HFF-Myc (cell line): ENCODE measurements at regions not wholly inside any gene's neighbourhood (a gene's known extent, or its start where the extent isn't known, plus 50 kb on each side); places are given as distances from the start of the nearest gene placed in this dataset.

Source experiments
- DNase-seq: peaks from one replicate; pipeline ENCODE4 v3.0.0-alpha.2; 2011; ENCODE audit warnings: low read depth; ENCODE audit errors: extremely low read depth
- H3K4me3 ChIP-seq: replicated peaks from 2 replicates; pipeline ENCODE4 v1.5.1; 2011; ENCODE audit warnings: low read depth, mild to moderate bottlenecking, control low read depth, low read length
- TF ChIP-seq, protein P1 (sequence below): IDR thresholded peaks from 2 replicates; pipeline ENCODE4 v1.5.1; 2012; ENCODE audit warnings: mild to moderate bottlenecking, low read depth, low read length, control low read depth; ENCODE audit errors: missing control alignments

DNA sequence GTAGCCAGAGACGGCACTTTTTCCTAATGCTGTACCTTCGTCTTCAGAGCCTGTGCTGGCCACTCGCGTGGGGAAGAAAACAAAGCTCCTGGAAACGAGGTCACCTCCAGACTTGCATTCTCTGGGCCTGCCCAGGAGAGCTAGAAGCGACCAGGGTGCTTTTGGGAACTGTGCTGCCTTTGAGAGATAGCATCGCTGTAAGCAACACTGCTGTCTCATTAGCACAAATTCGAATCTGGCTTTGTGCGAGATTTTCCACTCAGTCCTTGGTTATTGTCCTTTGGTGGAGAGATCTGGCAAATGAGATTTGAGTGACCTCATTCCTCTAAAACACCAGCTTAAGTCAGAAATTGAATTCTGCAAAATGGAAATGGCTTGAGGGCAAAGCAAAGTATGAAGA is 66.1 kb upstream of the TLR3 start:
- H3K4me3 ChIP-seq: no peak overlapping the region
- DNase-seq: no peak
- TF ChIP-seq, protein P1, sequence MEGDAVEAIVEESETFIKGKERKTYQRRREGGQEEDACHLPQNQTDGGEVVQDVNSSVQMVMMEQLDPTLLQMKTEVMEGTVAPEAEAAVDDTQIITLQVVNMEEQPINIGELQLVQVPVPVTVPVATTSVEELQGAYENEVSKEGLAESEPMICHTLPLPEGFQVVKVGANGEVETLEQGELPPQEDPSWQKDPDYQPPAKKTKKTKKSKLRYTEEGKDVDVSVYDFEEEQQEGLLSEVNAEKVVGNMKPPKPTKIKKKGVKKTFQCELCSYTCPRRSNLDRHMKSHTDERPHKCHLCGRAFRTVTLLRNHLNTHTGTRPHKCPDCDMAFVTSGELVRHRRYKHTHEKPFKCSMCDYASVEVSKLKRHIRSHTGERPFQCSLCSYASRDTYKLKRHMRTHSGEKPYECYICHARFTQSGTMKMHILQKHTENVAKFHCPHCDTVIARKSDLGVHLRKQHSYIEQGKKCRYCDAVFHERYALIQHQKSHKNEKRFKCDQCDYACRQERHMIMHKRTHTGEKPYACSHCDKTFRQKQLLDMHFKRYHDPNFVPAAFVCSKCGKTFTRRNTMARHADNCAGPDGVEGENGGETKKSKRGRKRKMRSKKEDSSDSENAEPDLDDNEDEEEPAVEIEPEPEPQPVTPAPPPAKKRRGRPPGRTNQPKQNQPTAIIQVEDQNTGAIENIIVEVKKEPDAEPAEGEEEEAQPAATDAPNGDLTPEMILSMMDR: no peak

DNA sequence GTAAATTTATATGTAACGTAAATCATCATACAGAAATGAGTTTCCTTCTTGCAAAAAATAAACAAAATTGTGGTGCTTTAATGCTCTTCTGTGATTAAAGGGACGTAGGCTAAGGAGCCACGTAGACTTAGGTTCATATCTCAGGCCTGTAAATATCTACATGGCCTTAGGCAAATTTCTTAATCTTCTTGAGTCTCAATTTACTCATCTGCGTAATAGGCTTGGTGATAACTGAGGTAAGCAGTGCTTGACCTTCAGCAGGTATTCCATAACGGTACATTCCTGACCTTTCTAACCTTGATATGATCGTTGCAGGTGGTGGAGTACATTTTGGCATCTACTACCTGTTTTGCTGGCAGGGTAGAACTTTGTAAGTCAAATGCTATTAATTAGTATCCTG is 65.2 kb upstream of the TLR3 start:
- TF ChIP-seq, protein P1: no peak
- H3K4me3 ChIP-seq: no peak overlapping the region
- no peak for DNase-seq

GRCh38 chr4:186008057-186008456 is 60.9 kb upstream of the TLR3 start:
- DNase-seq: no peak
- TF ChIP-seq, protein P1: no peak
- no peak overlapping the region for H3K4me3 ChIP-seq

DNA sequence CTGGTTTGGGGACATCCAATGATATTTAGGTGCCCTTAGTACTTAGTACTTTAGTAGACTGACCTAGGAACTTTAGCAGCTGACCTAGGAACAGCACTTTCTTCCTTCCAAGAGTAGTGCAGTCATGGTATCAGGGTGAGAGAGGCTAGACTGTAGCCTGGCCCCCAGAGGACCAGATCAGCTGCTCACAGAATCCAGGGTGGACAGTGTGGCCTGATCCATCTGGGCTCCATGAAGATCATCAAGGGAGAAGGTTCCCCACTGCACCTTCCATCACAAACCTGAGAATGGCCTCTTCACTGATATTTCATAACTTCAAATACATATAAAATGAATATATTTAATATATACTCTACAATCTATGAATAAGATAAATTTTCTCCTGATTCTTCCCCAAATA is 59.0 kb upstream of the TLR3 start:
- DNase-seq: no peak

GRCh38 chr4:186010821-186011220 is 58.1 kb upstream of the TLR3 start:
- no peak overlapping the region for H3K4me3 ChIP-seq
- DNase-seq: no peak
- TF ChIP-seq, protein P1: no peak

More for the DNA sequence above, 59.0 kb upstream of the TLR3 start:
- TF ChIP-seq, protein P1: no peak
- no peak overlapping the region for H3K4me3 ChIP-seq

GRCh38 chr4:186012071-186012470 is 56.9 kb upstream of the TLR3 start:
- H3K4me3 ChIP-seq: no peak overlapping the region
- no peak for DNase-seq
- TF ChIP-seq, protein P1: no peak

GRCh38 chr4:186013419-186014186 is 55.4 kb upstream of the TLR3 start:
- no peak for DNase-seq
- no peak overlapping the region for H3K4me3 ChIP-seq
- TF ChIP-seq, protein P1: no peak
